C4-2B (cell line): ENCODE measurements at regions not wholly inside any gene's neighbourhood (a gene's known extent, or its start where the extent isn't known, plus 50 kb on each side); places are given as distances from the start of the nearest gene placed in this dataset.

ENCODE experiments used
- ZFX ChIP-seq: fragments of 450-650 bp; IDR thresholded peaks from 2 replicates; pipeline ENCODE4 v1.6.1; 2017
- TF ChIP-seq, protein P1 (sequence below): fragments of 450-650 bp; conservative IDR thresholded peaks from 2 replicates; pipeline ENCODE4 v1.5.1; 2017; ENCODE audit warnings: mild to moderate bottlenecking

DNA sequence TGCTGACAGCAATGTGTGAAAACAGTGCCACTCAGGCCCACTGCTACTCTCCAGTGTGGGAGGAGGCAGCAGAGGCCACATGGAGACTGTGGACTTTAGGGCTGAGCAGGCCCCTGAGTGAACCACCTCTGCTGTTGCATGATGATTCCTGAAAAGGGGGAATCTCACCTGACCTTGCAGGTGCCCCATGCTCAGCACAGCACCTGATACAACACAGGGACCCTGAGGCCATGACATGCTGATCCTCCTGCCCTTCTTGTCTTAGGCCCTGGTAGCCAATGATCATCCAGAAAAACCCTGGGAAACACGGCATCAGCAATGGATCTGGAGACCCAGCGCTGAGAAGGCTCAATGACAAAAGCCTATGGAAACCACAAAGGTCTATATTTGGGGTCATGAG is 446.8 kb upstream of the MYT1L start:
- TF ChIP-seq, protein P1, sequence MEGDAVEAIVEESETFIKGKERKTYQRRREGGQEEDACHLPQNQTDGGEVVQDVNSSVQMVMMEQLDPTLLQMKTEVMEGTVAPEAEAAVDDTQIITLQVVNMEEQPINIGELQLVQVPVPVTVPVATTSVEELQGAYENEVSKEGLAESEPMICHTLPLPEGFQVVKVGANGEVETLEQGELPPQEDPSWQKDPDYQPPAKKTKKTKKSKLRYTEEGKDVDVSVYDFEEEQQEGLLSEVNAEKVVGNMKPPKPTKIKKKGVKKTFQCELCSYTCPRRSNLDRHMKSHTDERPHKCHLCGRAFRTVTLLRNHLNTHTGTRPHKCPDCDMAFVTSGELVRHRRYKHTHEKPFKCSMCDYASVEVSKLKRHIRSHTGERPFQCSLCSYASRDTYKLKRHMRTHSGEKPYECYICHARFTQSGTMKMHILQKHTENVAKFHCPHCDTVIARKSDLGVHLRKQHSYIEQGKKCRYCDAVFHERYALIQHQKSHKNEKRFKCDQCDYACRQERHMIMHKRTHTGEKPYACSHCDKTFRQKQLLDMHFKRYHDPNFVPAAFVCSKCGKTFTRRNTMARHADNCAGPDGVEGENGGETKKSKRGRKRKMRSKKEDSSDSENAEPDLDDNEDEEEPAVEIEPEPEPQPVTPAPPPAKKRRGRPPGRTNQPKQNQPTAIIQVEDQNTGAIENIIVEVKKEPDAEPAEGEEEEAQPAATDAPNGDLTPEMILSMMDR = no peak
- no peak for TF ChIP-seq ZFX
